ENCODE measurements at regions not wholly inside any gene's neighbourhood (a gene's known extent, or its start where the extent isn't known, plus 50 kb on each side); places are given as distances from the start of the nearest gene placed in this dataset.
"Not testable (repeated sequence)": the region's sequence is repeated elsewhere in the genome, so short reads cannot be mapped to it uniquely, and the experiment has no call there.

- DNase-seq = no peak
These were observed 643.0 kb upstream of the FAM98A start for GRCh38 chr2:34241905-34242762.

GRCh38 chr2:34239511-34239910 is 640.4 kb upstream of the FAM98A start:
- DNase-seq = no peak

- DNase-seq = no peak
These were observed 635.7 kb upstream of the FAM98A start for GRCh38 chr2:34234823-34235222.

- DNase-seq = no peak
These were observed 630.9 kb upstream of the FAM98A start for GRCh38 chr2:34229998-34230397.

GRCh38 chr2:34215174-34215573 is 616.1 kb upstream of the FAM98A start:
- DNase-seq = no peak

- not testable (repeated sequence) for DNase-seq
These were observed 611.3 kb upstream of the FAM98A start for GRCh38 chr2:34210382-34210781.

- no peak for DNase-seq
These were observed 605.5 kb upstream of the FAM98A start for GRCh38 chr2:34204560-34204959.

- DNase-seq = no peak
These were observed 602.0 kb upstream of the FAM98A start for GRCh38 chr2:34201099-34201498.

- DNase-seq = no peak
These were observed 600.9 kb upstream of the FAM98A start for GRCh38 chr2:34199971-34200370.

GRCh38 chr2:34193164-34193563 is 594.1 kb upstream of the FAM98A start:
- no peak for DNase-seq

GRCh38 chr2:34188464-34189303 is 589.6 kb upstream of the FAM98A start:
- no peak for DNase-seq

GRCh38 chr2:34179511-34179910 is 580.4 kb upstream of the FAM98A start:
- DNase-seq = no peak

- DNase-seq = no peak
These were observed 579.4 kb upstream of the FAM98A start for GRCh38 chr2:34178482-34178881.

- no peak for DNase-seq
These were observed 577.6 kb upstream of the FAM98A start for GRCh38 chr2:34176693-34177092.

GRCh38 chr2:34174506-34174905 is 575.4 kb upstream of the FAM98A start:
- DNase-seq = no peak

GRCh38 chr2:34162231-34162630 is 563.1 kb upstream of the FAM98A start:
- no peak for DNase-seq

- DNase-seq = no peak
These were observed 562.5 kb upstream of the FAM98A start for GRCh38 chr2:34161549-34161948.

- no peak for DNase-seq
These were observed 560.8 kb upstream of the FAM98A start for GRCh38 chr2:34159901-34160300.

GRCh38 chr2:34153484-34153883 is 554.4 kb upstream of the FAM98A start:
- no peak for DNase-seq

- no peak for DNase-seq
These were observed 548.7 kb upstream of the FAM98A start for GRCh38 chr2:34147780-34148179.

- DNase-seq = no peak
These were observed 544.0 kb upstream of the FAM98A start for GRCh38 chr2:34143149-34143548.

GRCh38 chr2:34142531-34143008 is 543.5 kb upstream of the FAM98A start:
- not testable (repeated sequence) for DNase-seq

- not testable (repeated sequence) for DNase-seq
These were observed 534.0 kb upstream of the FAM98A start for GRCh38 chr2:34133065-34133464.

- DNase-seq = no peak
These were observed 527.2 kb upstream of the FAM98A start for GRCh38 chr2:34126279-34126678.
